ENCODE measurements at regions not wholly inside any gene's neighbourhood (a gene's known extent, or its start where the extent isn't known, plus 50 kb on each side); places are given as distances from the start of the nearest gene placed in this dataset.

GRCh38 chr14:49228552-49228951 lies 357.6 kb downstream of the RPS29 start:
- no peak for DNase-seq (ENCODE audit: low read depth)

- DNase-seq (ENCODE audit: low read depth): no peak
These were observed 364.9 kb downstream of the RPS29 start for GRCh38 chr14:49221316-49221715.

GRCh38 chr14:49220492-49220891 lies 365.7 kb downstream of the RPS29 start:
- DNase-seq (ENCODE audit: low read depth): no peak

- DNase-seq (ENCODE audit: low read depth): no peak
These were observed 367.6 kb downstream of the RPS29 start for GRCh38 chr14:49218436-49219092.

GRCh38 chr14:49212721-49213120 lies 373.5 kb downstream of the RPS29 start:
- no peak for DNase-seq (ENCODE audit: low read depth)

- no peak for DNase-seq (ENCODE audit: low read depth)
These were observed 376.8 kb downstream of the RPS29 start for GRCh38 chr14:49209416-49209815.

- no peak for DNase-seq (ENCODE audit: low read depth)
These were observed 379.4 kb downstream of the RPS29 start for GRCh38 chr14:49206828-49207227.

- DNase-seq (ENCODE audit: low read depth): no peak
These were observed 382.5 kb downstream of the RPS29 start for GRCh38 chr14:49203676-49204075.

- no peak for DNase-seq (ENCODE audit: low read depth)
These were observed 387.0 kb downstream of the RPS29 start for GRCh38 chr14:49199159-49199558.

GRCh38 chr14:49196327-49196726 lies 389.9 kb downstream of the RPS29 start:
- no peak for DNase-seq (ENCODE audit: low read depth)

GRCh38 chr14:49194067-49194466 lies 392.1 kb downstream of the RPS29 start:
- DNase-seq (ENCODE audit: low read depth): no peak

GRCh38 chr14:49193332-49194065 lies 392.7 kb downstream of the RPS29 start:
- no peak for DNase-seq (ENCODE audit: low read depth)

GRCh38 chr14:49191380-49191779 lies 394.8 kb downstream of the RPS29 start:
- no peak for DNase-seq (ENCODE audit: low read depth)

GRCh38 chr14:49189375-49189774 lies 396.8 kb downstream of the RPS29 start:
- no peak for DNase-seq (ENCODE audit: low read depth)

GRCh38 chr14:49187799-49188198 lies 398.4 kb downstream of the RPS29 start:
- DNase-seq (ENCODE audit: low read depth): no peak

GRCh38 chr14:49173765-49174373 lies 412.3 kb downstream of the RPS29 start:
- DNase-seq (ENCODE audit: low read depth): peak; percentile 29

GRCh38 chr14:49164074-49164473 lies 422.1 kb downstream of the RPS29 start:
- DNase-seq (ENCODE audit: low read depth): no peak

GRCh38 chr14:49160983-49161382 lies 425.2 kb downstream of the RPS29 start:
- DNase-seq (ENCODE audit: low read depth): no peak

- no peak for DNase-seq (ENCODE audit: low read depth)
These were observed 427.1 kb downstream of the RPS29 start for GRCh38 chr14:49159081-49159480.

GRCh38 chr14:49139593-49139992 lies 446.6 kb downstream of the RPS29 start:
- no peak for DNase-seq (ENCODE audit: low read depth)

- DNase-seq (ENCODE audit: low read depth): no peak
These were observed 451.2 kb downstream of the RPS29 start for GRCh38 chr14:49134940-49135339.

GRCh38 chr14:49121246-49121645 lies 464.9 kb downstream of the RPS29 start:
- DNase-seq (ENCODE audit: low read depth): no peak

- DNase-seq (ENCODE audit: low read depth): no peak
These were observed 471.9 kb downstream of the RPS29 start for GRCh38 chr14:49114161-49114893.

Data from GM04504 (cell line).